ENCODE measurements at regions not wholly inside any gene's neighbourhood (a gene's known extent, or its start where the extent isn't known, plus 50 kb on each side); places are given as distances from the start of the nearest gene placed in this dataset.

DNA sequence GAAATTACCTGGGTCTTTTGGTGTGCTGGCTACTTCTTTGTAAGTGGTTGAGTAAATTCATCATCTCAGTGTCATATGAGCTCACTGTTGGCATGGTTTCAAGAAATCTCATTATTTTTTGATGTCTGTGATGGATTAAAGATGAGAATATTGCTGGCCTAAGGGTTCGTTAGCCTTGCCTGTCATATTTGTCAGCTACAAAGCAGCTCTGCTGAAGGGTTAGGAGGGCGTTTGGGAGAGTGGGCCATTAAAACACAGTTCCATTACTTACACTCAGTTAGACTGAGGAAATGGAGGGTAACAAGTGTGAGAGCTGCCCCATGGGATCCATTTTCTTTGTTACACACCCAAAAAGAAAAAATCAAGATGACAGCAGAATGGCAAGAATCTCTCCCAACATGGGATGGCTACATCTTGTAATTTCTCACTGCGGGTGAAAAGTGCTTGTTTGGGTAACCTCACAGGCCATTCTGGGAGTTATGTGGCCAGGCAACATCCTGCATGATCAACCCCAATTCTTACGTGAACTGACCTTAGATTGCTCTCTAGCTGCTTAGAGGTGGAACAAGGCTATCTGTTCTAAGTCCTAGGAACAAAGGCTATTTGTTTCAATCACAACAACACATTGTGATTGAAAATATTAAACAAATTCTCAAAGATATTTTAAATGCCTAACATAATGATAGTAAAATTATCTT, 609.5 kb upstream of the RGMB start:
- no peak for DNase-seq
- Mint-ChIP-seq H3K27ac (ENCODE audit: unreplicated experiment) (no peak overlapping the region), H3K4me1 (ENCODE audit: low read depth, unreplicated experiment) (no peaks in the 10 kb centered on the region), H3K27me3 (ENCODE audit: unreplicated experiment) (no peaks in the 10 kb centered on the region), H3K4me3 (ENCODE audit: low read depth, unreplicated experiment) (no peak overlapping the region), H3K36me3 (ENCODE audit: insufficient read depth, unreplicated experiment) (no peaks in the 10 kb centered on the region), H3K9me3 (ENCODE audit: low read depth, unreplicated experiment) (no peaks in the 10 kb centered on the region)
- CTCF ChIA-PET, result interaction anchor here (0.7 kb wide), 1 partner anchor 34 kb away, joined by 3 read pairs; no protein-coding TSS in a partner anchor
- TF ChIP-seq, protein P1, sequence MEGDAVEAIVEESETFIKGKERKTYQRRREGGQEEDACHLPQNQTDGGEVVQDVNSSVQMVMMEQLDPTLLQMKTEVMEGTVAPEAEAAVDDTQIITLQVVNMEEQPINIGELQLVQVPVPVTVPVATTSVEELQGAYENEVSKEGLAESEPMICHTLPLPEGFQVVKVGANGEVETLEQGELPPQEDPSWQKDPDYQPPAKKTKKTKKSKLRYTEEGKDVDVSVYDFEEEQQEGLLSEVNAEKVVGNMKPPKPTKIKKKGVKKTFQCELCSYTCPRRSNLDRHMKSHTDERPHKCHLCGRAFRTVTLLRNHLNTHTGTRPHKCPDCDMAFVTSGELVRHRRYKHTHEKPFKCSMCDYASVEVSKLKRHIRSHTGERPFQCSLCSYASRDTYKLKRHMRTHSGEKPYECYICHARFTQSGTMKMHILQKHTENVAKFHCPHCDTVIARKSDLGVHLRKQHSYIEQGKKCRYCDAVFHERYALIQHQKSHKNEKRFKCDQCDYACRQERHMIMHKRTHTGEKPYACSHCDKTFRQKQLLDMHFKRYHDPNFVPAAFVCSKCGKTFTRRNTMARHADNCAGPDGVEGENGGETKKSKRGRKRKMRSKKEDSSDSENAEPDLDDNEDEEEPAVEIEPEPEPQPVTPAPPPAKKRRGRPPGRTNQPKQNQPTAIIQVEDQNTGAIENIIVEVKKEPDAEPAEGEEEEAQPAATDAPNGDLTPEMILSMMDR (IDR thresholded peaks at IDR 0.05; ENCODE audit: unreplicated experiment), result no peak
- intact Hi-C loops (cut with micrococcal nuclease; ENCODE audit: unreplicated experiment), result no loop called here
- BruUV-seq (replicated peaks), result no TSS peak

DNA sequence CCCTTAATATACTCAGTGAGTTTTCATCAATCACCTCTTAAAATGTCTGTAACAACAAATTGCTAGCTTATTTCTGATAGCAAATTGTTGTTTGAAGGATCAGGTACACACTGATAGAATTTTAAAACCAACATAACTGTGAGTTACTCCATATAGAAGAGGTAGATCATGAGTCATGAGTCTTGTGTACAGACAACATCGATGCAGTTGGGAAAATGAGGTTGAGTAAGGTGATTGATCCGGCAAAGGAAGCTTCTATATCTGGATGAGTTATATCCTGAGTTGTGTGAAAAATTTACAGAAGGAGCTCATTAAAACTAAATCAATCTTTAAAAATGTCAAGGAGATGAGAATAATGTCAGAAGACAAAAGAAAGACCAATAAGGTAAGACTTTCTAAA, 604.6 kb upstream of the RGMB start:
- CTCF ChIA-PET, result no interaction called here
- no peaks in the 10 kb centered on the region for H3K4me1 Mint-ChIP-seq (ENCODE audit: low read depth, unreplicated experiment)
- intact Hi-C loops (cut with micrococcal nuclease; ENCODE audit: unreplicated experiment), result no loop called here
- no peak for DNase-seq
- TF ChIP-seq, protein P1 (IDR thresholded peaks at IDR 0.05; ENCODE audit: unreplicated experiment), result no peak
- no peak overlapping the region for H3K4me3 Mint-ChIP-seq (ENCODE audit: low read depth, unreplicated experiment)
- no peaks in the 10 kb centered on the region for H3K9me3 Mint-ChIP-seq (ENCODE audit: low read depth, unreplicated experiment)
- no peak overlapping the region for H3K27ac Mint-ChIP-seq (ENCODE audit: unreplicated experiment)
- no TSS peak for BruUV-seq (replicated peaks)
- H3K36me3 Mint-ChIP-seq (ENCODE audit: insufficient read depth, unreplicated experiment), result no peaks in the 10 kb centered on the region
- H3K27me3 Mint-ChIP-seq (ENCODE audit: unreplicated experiment), result no peaks in the 10 kb centered on the region

DNA sequence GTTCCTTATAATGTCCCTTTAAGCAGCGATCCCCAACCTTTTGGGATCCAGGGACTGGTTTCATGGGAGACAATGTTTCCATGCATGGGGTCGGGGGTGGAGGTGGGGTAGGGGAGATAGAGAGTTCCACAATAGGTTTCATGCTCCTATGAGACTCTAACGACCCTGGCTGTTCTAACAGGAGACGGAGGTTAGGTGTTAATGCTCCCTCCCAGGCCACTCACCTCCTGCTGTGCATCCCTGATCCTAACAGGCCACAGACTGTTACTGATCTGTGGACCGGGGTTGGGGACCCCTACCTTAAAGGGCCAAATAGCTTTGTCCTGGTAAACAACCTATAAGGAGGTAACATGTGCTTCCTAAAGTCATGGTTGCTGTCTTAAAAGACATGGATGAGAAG, 602.5 kb upstream of the RGMB start:
- no peak for DNase-seq
- Mint-ChIP-seq H3K27me3 (ENCODE audit: unreplicated experiment) (no peaks in the 10 kb centered on the region), H3K36me3 (ENCODE audit: insufficient read depth, unreplicated experiment) (no peaks in the 10 kb centered on the region), H3K9me3 (ENCODE audit: low read depth, unreplicated experiment) (no peaks in the 10 kb centered on the region), H3K27ac (ENCODE audit: unreplicated experiment) (no peak overlapping the region), H3K4me3 (ENCODE audit: low read depth, unreplicated experiment) (no peak overlapping the region), H3K4me1 (ENCODE audit: low read depth, unreplicated experiment) (no peaks in the 10 kb centered on the region)
- CTCF ChIA-PET, result no interaction called here
- BruUV-seq (replicated peaks), result no TSS peak
- intact Hi-C loops (cut with micrococcal nuclease; ENCODE audit: unreplicated experiment), result no loop called here
- TF ChIP-seq, protein P1 (IDR thresholded peaks at IDR 0.05; ENCODE audit: unreplicated experiment), result no peak

DNA sequence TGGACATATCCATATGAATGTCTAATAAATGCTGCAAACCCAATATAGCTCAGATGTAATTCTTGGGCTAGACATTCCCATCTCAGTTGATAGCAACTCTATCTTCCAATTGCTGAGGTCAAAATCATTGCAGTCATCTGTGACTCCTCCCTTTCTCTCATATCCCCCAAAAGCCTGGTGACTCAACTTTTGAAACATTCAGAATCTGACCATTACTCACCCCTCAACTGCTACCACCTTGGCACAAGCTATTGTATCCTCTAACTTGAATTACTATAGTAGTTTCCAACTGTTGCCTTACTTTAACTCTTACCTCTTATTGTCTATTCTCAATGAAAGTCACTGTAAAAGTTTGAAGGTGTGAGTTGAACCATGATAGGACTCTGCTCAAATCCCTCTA, 600.1 kb upstream of the RGMB start:
- no peak overlapping the region for H3K27ac Mint-ChIP-seq (ENCODE audit: unreplicated experiment)
- no peaks in the 10 kb centered on the region for H3K9me3 Mint-ChIP-seq (ENCODE audit: low read depth, unreplicated experiment)
- BruUV-seq (replicated peaks), result no TSS peak
- H3K4me1 Mint-ChIP-seq (ENCODE audit: low read depth, unreplicated experiment), result no peaks in the 10 kb centered on the region
- TF ChIP-seq, protein P1 (IDR thresholded peaks at IDR 0.05; ENCODE audit: unreplicated experiment), result no peak
- DNase-seq, result no peak
- no peak overlapping the region for H3K4me3 Mint-ChIP-seq (ENCODE audit: low read depth, unreplicated experiment)
- no peaks in the 10 kb centered on the region for H3K27me3 Mint-ChIP-seq (ENCODE audit: unreplicated experiment)
- CTCF ChIA-PET, result no interaction called here
- H3K36me3 Mint-ChIP-seq (ENCODE audit: insufficient read depth, unreplicated experiment), result no peaks in the 10 kb centered on the region
- intact Hi-C loops (cut with micrococcal nuclease; ENCODE audit: unreplicated experiment), result no loop called here
